Body of pancreas (tissue), 4 donors: ENCODE measurements at regions not wholly inside any gene's neighbourhood (a gene's known extent, or its start where the extent isn't known, plus 50 kb on each side); places are given as distances from the start of the nearest gene placed in this dataset.

Experiments
- ATAC-seq: fragments of 150-250 bp; one replicate; pipeline ENCODE4 v1.9.1; 2016
- DNase-seq, 4 donors: peaks; one replicate each; pipeline ENCODE4 v3.0.0-alpha.2; 2019
- H3K27ac ChIP-seq, 4 donors: fragments of 200-600 bp; sonication (generic); 1 replicate in 3 of 4; 2 replicates in 1 of 4; pipeline versions ENCODE4 v1.5.1 to v1.6.1; 2016 to 2019; ENCODE audit warnings: mild to moderate bottlenecking in 1 of 4, mixed read lengths in 1 of 4, moderate library complexity in 1 of 4
- H3K27me3 ChIP-seq, 2 donors: fragments of 200-600 bp; sonication (generic); one replicate each; pipeline ENCODE4 v1.6.0; 2016; ENCODE audit warnings: mild to moderate bottlenecking in 1 of 2
- H3K36me3 ChIP-seq, 2 donors: fragments of 200-600 bp; sonication (generic); replicated peaks in 1 of 2; 2 replicates each; pipeline ENCODE4 v1.5.1; 2016; ENCODE audit warnings: low read depth in 2 of 2; ENCODE audit not compliant: insufficient read depth in 1 of 2
- H3K4me1 ChIP-seq: fragments of 200-600 bp; sonication (generic); one replicate; pipeline ENCODE4 v1.6.0; 2016
- H3K4me3 ChIP-seq, 2 donors: fragments of 200-600 bp; sonication (generic); 1 replicate in 1 of 2; 2 replicates in 1 of 2; pipeline ENCODE4 v1.5.1; 2016 to 2019
- H3K9me3 ChIP-seq, 3 donors: fragments of 200-600 bp; sonication (generic); 1 replicate in 2 of 3; 2 replicates in 1 of 3; pipeline ENCODE4 v1.5.1; 2016
- POLR2A ChIP-seq, 3 donors: fragments of 450-650 bp; IDR thresholded peaks; one replicate each; pipeline ENCODE4 v1.6.1; 2016; ENCODE audit warnings: antibody characterized with exemption in 3 of 3, mild to moderate bottlenecking in 2 of 3
- WGBS, 2 donors: methylation state at CpG; one replicate each; pipeline ENCODE4 v1.1.5; 2017; 5-methylcytosine and 5-hydroxymethylcytosine counted together
- intact Hi-C: fragments of 100-400 bp; cut with DNase I; formaldehyde crosslinking; loops from one replicate; pipeline ENCODE4 v1.15.1; 2023
- TF ChIP-seq, protein P1 (sequence below), 7 experiments: fragments of 450-650 bp in 4 of 7; fragments of 200-600 bp in 3 of 7; sonication (generic) in 3 of 7; IDR thresholded peaks; one replicate each; pipeline ENCODE4 v1.5.1; 2016 to 2019; ENCODE audit warnings: antibody characterized with exemption in 7 of 7

DNA sequence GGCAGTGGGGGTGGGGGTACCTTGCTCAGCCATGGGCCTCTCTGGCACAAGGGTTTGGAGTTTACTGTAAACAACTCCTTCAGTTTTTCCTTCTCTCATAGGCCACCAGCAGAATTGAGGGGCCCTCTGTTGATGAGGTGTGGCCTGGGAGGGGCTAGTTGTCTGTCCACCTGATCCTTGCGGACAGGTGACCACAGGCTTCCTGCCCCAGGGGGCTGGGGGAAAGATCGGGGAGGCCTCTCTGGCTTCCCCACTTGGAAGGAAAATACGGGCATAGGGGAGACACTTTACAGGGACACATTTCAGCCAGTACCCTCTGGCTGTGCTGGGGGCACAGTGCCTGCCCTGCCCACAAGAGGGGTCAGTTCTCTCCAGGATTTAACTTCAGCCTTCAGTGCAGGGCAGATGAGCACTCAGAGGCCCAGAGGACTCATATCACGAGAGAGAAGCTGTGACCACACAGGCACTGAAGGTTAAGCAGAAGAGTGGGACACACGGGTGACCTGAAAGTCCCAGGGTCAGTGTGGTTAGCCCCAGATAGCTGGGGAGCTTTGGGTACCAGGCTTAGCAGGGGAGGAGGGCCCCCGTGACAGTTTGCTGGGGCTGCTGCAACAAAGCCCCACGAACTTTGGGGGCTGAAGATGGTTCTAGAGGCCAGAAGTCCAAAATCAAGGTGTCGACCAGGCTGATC lies 245.9 kb downstream of the SEC14L1 start:
- WGBS, 2 donors, result 80 to 83% methylated on average over 5 to 7 of the region's 8 CpGs
- ATAC-seq (no peak), DNase-seq (no peak)
- no peaks in the 10 kb centered on the region for H3K36me3 ChIP-seq
- H3K4me3 ChIP-seq, result no peak overlapping the region
- TF ChIP-seq, protein P1, sequence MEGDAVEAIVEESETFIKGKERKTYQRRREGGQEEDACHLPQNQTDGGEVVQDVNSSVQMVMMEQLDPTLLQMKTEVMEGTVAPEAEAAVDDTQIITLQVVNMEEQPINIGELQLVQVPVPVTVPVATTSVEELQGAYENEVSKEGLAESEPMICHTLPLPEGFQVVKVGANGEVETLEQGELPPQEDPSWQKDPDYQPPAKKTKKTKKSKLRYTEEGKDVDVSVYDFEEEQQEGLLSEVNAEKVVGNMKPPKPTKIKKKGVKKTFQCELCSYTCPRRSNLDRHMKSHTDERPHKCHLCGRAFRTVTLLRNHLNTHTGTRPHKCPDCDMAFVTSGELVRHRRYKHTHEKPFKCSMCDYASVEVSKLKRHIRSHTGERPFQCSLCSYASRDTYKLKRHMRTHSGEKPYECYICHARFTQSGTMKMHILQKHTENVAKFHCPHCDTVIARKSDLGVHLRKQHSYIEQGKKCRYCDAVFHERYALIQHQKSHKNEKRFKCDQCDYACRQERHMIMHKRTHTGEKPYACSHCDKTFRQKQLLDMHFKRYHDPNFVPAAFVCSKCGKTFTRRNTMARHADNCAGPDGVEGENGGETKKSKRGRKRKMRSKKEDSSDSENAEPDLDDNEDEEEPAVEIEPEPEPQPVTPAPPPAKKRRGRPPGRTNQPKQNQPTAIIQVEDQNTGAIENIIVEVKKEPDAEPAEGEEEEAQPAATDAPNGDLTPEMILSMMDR (IDR thresholded peaks at IDR 0.05), result no peak
- TF ChIP-seq POLR2A (IDR thresholded peaks at IDR 0.05), result no peak
- peak overlapping the region in 2 of 4 donors; percentile 65 to 83 for H3K27ac ChIP-seq
- no peaks in the 10 kb centered on the region for H3K9me3 ChIP-seq
- H3K4me1 ChIP-seq, result peaks cover 94% of the 10 kb centered on the region
- H3K27me3 ChIP-seq, result no peaks in the 10 kb centered on the region
- intact Hi-C loops, result no loop called here

DNA sequence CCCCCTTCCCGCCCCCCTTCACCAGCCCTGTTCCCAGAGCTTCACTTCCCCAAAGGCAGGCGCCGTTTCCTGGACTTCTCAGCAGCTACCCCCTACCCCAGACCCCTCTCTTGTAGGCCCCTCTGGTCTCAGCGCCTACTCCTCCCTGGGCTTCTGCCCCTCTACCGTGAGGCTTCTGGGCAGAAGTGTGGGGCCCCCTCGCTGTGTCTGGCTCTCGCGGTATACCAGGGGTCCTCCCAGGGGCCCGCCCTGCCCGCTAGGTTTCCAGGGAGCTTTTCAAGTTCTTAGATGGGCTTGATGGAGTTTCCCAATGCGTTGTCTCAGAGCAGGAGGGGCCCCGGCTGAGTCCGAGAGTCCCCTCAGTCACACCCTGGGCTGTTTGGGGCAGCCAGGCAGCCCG lies 247.1 kb downstream of the SEC14L1 start:
- no peaks in the 10 kb centered on the region for H3K27me3 ChIP-seq
- TF ChIP-seq, protein P1 (IDR thresholded peaks at IDR 0.05), result no peak
- TF ChIP-seq POLR2A (IDR thresholded peaks at IDR 0.05), result no peak
- WGBS, 2 donors, result 88 to 97% methylated on average over 11 to 12 of the region's 14 CpGs
- DNase-seq, result no peak
- H3K36me3 ChIP-seq, result no peaks in the 10 kb centered on the region
- H3K27ac ChIP-seq, result peak overlapping the region in 2 of 4 donors; percentile 66 to 75
- ATAC-seq, result no peak
- H3K4me3 ChIP-seq, result no peak overlapping the region
- H3K4me1 ChIP-seq, result peaks cover 94% of the 10 kb centered on the region
- H3K9me3 ChIP-seq, result no peaks in the 10 kb centered on the region
- intact Hi-C loops, result no loop called here

DNA sequence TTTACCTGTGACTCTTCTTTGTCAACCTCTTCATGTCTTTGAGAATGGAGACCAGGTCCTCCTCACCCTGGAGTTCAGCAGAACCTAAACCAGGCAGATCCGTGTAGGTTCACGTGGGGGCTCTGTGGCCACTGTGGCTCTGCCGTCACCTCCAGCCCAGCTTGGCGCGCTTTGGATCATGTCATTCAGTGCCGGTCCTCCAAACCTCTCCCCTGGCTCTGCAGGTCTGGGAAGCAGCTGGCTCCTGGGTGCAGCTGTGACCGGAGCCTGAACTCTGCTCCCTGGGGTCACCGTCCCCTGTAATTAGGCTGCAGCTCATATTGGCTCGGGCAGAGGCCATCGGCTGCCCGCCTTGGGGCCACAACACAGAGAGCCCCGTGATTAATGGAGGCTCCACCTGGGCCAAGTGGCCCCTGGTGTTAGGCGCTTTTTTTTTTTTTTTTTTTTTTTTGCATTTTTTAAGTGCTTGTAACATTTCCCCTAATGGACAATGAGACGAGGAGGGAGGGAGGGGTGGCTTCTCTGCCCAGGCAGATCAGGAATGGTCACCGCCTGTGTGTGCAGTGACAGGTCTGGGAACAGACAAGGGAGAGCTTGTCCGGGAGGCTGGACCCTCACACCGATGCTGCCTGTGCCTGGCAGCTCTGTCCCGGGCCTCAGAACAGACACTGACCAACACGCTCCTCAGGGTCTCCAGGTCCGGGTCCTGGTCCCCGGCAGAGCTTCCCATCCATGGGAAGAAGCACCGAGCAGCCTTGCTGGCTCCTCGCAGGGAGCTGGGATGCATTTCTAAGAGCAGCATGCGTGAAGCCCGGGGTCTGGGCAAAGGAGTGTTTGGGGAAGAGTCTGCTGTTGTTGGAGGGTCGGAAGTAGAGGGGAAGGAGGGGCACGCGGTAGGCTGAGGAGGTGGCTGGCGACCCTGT lies 247.9 kb downstream of the SEC14L1 start:
- Histone ChIP-seq H3K9me3 (no peaks in the 10 kb centered on the region), H3K4me1 (peaks cover 94% of the 10 kb centered on the region), H3K36me3 (no peaks in the 10 kb centered on the region), H3K27ac (peak overlapping the region in 3 of 4 donors; percentile 66 to 75 (median 74)), H3K4me3 (no peak overlapping the region), H3K27me3 (no peaks in the 10 kb centered on the region)
- TF ChIP-seq, protein P1 (IDR thresholded peaks at IDR 0.05), result no peak
- no peak for TF ChIP-seq POLR2A (IDR thresholded peaks at IDR 0.05)
- ATAC-seq, result no peak
- intact Hi-C loops, result no loop called here
- DNase-seq, result peak in 2 of 4 donors; percentile 34 to 43
- 62 to 67% methylated on average over 28 to 29 of the region's 29 CpGs for WGBS, 2 donors

DNA sequence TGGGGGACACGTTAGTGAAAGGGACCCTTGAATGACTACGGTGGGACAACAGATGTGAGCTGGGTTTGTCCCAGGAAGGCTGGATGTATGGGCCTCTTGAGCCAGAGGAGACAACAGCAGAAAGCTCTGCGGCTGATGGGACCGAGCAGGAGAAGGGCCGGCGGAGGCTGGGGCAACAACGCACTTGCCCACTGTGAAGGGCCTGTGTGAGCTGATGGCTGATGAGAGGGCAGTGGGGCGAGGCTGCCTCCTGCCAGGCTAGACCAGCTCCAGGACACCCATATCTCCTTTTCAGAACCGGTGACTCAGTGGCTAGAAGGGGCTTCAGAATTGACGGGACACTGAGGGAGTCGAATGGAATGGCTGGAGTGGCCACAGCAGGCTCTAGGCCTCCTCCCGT lies 250.1 kb downstream of the SEC14L1 start:
- ATAC-seq (no peak), DNase-seq (no peak)
- Histone ChIP-seq H3K9me3 (no peaks in the 10 kb centered on the region), H3K36me3 (no peaks in the 10 kb centered on the region), H3K27me3 (no peaks in the 10 kb centered on the region), H3K27ac (peak overlapping the region in 3 of 4 donors; percentile 81 to 94 (median 90)), H3K4me3 (no peak overlapping the region), H3K4me1 (peaks cover 94% of the 10 kb centered on the region)
- intact Hi-C loops, result no loop called here
- TF ChIP-seq, protein P1 (IDR thresholded peaks at IDR 0.05), result no peak
- TF ChIP-seq POLR2A (IDR thresholded peaks at IDR 0.05), result no peak
- 84 to 96% methylated on average over 11 to 12 of the region's 12 CpGs for WGBS, 2 donors
